HG02642 (cell line): ENCODE measurements at regions not wholly inside any gene's neighbourhood (a gene's known extent, or its start where the extent isn't known, plus 50 kb on each side); places are given as distances from the start of the nearest gene placed in this dataset.

Source experiments
- ATAC-seq: cut with Tn5 transposase; IDR thresholded peaks from one replicate; pipeline ENCODE4 v1.9.1; 2021; ENCODE audit warnings: mild to moderate bottlenecking; ENCODE audit not compliant: unreplicated experiment, poor library complexity

DNA sequence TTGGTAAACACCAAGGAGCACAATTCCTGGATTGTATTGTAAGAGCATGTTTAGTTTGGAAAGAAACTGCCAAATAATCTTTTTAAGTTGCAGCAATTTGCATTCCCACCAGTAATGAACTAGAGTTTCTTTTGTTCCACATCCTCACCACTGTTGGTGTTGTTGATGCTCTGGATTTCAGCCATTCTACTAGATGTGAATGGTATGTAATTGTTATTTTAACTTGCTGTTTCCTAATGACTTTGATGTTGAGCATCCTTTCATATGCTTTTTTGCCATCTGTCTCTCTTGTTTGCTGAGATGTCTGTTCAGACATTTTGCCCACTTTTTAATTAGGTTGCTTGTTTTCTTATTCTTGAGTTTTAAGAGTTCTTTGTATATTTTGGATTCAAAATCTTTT is 1654.1 kb downstream of the GRIK2 start:
- ATAC-seq: no peak

DNA sequence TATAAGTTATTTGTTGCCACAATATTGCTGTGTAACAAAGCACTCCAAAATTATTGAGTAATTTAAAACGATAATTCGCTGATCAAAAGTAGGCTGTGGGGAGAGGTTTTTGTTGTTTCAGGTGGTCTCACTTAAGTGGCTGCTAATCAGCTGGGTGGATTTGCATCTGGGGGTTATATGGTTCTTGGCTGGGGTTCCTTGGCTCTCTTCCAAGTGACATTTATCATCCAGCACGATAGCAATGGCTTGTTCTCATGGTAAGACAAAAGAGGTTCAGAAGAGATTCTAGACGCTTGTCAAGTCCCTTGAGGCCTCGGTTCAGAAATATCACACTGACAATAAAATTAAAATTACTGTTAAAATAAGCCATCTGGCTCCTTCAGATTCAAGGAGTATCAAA is 1648.8 kb downstream of the GRIK2 start:
- no peak for ATAC-seq

DNA sequence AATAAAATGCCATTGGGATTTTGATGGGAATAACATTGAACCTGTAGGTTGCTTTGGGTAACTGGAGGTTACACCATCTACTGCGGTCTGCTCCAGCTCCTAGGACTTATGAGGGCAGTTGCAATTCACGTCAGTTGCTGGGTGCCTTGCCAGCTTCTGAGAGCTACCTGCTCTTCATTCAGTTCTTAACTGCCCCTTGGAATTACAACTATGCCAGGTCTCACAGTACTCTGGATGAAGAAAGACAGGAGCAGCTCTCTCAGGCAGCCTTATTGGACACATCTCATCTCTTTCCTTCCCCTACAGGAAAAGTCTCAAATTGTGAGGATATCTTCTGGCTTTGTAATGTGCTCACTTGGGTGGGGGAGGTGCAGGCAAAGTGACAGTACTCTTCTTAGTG is 1643.3 kb downstream of the GRIK2 start:
- no peak for ATAC-seq

DNA sequence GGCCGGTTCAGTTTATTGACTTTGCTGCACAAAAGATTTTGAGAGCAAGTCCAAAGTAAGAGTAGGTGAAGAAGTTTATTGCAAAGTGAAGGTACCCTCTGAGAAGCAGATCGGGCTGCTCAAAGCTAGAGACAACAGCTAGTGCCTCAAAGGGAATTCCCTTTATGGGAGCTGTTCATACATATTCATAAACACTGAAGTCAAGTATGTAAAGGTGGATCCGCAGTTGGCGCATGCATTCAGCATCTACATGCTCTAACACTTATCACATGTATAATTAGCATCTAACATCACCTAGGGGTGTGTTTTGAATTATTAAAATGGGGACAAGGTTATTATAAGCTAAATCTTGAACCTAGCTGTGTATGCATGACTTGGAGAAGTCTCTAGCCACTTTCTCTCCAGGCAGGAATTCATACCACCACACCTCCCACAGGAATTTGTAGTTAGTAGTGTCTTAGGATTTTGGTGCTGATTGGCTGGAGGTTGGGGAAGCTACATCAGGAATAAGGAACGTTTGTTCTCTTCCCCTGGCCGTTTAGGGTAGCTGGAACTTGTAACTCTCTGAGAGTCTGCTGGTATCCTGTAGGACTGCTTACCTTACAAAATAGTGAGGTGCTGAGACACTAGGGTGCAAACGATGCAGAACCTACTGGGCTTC is 1633.9 kb downstream of the GRIK2 start:
- no peak for ATAC-seq

DNA sequence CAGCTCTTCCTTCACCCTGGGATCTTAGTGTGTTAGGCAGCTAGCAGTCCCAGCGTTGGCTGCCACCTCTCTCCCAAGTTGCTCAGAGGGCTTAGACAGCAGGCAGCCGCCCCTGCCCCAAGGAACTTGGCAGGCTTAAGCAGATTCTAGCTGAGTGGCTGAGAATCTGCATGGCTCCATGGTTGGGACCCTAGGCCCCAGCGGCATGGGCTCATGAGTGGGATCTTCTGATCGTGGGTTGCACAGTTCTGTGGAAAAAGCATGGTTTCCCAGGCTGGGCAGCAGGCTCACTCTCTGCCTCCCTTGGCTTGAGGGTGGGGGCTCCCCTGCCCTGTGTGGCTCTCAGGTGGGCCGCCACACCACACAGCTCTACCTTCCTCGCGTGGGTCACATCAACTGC is 1624.9 kb downstream of the GRIK2 start:
- no peak for ATAC-seq

DNA sequence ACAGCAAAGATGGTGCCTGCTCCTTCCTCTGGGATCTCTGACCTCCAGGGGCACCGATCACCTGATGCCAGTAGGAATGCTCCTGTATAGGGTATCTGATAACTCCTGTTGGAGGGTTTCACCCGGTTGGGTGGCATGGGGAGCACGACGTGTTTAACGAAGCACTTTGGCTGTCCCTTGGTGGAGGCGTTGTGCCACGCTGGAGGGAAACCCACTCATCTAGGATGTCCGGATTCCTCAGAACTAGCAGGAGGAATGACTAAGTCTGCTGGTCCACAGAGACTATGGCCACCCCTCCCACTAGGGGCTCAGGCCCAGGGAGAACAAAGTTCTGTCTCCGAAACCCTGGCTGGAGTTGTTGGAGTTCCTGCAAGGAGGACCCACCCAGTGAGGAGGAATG is 1624.4 kb downstream of the GRIK2 start:
- ATAC-seq: no peak

DNA sequence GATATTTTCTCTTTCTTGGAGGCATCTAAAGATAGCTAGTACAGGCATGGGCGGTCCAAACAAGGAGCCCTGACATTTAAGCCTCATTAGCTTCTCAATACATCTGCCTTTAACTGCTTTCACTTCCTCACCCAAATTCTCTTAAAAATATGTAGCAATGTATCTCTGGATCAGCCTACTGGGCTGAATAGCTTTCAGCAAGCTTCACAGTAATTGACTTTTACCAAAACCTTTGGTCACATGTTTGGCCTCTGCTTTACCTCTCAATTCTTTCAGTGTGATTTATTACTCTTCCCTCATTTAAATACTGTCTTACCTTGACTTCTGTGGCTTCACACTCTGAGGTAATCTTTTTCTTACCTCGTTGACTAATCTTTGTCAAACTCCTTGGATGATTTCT is 1618.1 kb downstream of the GRIK2 start:
- no peak for ATAC-seq

DNA sequence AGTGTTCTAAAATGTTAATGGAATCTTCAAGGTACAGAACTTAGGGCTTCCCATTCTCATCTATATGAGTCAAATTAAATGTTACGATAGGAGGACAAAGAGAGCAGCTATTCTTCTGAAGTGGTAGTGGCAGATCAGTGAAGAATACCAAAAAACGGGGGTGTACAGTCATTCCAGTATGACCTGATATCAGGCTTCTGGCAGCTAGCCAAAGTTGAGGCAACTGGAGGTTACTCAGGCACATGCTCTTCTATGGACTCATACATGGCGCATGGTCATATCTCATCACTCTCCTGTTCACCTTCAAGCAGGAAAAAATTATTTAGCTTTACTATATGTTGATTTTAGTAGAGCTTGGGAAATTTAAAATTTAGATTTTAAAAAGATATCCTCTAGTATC is 1608.8 kb downstream of the GRIK2 start:
- ATAC-seq: no peak

DNA sequence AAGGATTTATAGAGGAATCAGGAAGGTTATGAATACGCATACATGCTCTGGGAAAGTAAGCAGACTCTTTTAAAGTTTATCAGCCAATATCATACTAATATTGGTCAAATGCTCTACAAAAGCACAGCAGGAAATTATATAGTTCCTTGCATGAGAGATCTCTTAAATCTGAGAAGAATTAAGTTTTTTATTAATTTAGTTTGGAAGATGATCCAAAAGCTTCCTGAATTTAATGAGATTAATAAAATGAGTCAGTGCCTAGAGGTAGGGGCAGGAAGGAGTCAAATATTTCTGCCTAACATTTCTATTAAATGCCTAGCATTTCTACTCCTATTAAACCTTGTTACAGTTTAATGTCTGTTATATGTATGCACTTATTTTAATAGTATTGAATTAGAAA is 1608.2 kb downstream of the GRIK2 start:
- no peak for ATAC-seq

DNA sequence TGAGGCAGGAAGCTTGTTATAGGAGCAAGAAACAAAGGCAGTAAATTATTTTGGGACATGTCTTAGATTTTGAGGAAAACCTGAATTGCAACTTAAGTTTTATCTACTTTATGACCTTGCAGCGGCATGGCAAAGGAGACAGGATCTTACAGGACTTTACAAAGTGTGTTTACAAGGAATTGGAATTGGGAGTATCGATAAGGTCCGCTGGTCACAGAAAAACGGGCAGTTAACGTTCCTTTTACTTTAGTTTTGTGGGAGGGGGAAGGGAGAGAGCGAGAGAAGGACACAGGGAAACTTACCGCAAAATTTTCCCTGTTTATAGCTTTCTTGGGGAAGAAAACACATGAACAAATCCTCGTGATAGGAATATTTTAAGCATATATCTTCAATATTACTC is 1607.2 kb downstream of the GRIK2 start:
- no peak for ATAC-seq

DNA sequence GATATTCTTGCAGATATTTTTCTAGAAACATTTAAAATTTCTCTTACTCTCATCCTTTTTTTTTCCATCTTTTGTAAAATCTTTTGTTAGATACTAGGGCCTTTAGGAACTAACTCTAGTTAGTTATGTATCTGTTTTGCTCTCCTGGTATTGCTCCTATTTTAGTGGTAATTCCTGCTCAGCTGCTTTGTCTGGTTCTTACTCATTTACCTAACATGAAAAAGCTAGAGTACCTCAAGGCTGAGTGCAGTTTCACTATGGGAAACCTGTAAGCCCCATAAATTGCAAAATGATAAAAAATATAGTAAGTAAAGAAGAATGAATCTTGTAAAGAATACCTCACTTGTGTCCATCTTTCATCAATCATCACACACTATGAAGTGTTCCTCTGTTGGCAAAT is 1602.0 kb downstream of the GRIK2 start:
- no peak for ATAC-seq

DNA sequence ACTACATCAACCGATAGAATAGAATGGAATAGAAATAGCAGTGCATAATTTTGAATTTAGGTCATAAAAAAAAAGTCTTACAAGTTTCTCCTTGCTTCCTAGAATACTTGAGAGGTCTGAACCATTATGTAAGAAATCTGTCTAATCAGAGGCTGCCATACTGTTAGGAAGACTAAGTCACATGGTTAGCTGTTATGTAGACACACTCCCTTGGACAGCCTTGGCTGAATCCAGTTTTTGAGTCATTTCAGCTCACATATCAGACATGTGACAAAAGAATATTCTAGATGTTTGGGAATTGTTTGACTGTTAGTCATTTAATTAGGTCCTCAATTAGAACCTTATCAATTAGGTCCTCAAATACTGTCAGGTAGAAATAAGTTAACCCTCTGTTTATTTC is 1601.4 kb downstream of the GRIK2 start:
- no peak for ATAC-seq

DNA sequence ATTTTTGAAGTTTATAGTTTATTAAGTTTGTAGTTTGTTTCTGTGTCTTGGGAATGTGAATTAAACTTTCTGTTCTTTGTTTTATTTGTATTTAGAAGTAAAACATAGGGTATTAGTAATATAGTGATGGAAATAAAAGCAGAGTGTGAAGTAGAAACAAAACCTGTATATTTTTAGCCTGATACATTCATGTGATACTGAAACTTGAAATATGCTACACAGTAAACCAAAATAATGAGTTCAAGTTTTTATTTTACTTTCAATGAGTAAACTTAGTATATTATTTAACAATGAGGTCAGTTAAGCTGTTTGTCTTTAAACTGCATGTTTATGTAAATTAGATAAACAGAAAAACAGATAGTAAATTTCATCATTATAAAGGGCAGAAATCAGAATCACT is 1592.6 kb downstream of the GRIK2 start:
- ATAC-seq: no peak

DNA sequence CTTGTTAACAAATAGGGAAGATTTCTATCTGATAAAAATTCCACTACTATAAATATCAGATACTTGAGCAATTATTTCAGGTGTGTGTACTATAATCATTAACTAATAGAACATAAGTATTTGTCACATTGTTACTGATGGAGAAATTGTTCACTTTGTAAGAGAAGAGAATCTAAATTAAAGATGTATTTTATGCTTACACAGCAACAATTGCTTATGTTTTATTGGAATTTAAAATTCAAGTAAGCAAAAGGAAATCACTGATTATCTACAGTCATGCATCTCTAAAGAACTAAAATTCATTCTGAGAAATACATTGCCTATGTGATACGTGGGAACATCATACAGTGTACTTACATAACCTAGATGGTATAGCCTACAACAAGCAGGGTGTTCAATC is 1590.8 kb downstream of the GRIK2 start:
- no peak for ATAC-seq

DNA sequence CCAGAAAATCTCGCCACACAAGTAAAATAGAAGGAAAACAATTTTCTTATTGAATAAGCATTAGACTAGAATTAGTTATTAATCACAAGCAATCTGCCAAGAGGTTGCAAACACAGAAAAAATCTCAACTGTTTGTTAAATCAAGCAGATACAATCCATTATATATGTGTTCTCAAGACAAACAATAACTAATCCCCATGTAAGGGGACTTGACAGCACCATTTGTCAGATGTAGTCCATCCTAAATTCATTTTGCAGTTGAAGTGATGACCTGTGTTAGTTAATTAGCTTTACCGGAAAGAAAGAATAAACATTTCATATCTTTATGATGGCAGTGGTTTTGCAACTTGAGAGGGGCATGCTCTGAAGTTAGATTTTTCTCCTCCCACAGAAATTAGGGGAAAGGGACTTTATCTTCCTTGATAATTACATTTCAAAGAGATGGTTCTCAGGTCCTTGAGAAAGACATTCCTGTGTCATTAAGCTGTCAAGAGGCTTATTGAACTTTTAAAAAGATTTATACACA is 1588.0 kb downstream of the GRIK2 start:
- ATAC-seq: no peak

DNA sequence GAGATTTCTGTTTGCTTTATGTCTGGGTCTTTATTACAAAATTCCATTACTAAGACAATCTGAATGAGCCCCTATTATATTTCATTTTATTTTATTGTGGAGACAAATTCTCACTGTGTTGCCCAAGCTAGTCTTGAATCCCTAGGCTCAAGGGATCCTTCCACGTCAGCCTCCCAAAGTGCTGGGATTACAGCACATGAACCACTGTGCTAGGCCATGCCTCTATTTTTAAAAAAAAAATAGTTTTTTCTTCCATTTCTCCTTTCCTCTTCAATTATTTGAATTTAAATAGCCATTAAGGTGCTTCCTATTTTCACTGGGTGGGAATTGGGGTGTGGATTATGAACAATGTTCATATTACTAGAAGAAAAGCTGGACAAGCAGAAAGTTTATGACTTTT is 1587.4 kb downstream of the GRIK2 start:
- ATAC-seq: no peak

DNA sequence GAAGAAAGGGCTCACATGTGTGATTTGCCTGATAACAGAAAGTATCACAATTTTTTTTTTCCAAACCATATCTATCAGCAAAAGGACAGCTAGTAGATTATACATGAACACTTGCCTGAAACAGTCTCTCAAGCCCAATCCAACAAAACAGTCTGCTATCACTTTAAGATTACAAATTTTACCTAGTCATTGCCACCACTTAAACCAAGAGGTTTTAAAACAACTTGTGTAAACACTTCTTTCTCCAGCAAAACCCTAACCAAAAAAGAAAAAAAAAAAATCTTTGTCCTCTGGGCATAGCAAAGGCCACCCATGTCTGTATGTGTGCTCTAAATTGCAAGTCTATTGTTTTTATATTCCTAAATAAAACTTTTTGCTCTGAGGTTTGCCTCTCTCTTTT is 1568.4 kb downstream of the GRIK2 start:
- no peak for ATAC-seq

DNA sequence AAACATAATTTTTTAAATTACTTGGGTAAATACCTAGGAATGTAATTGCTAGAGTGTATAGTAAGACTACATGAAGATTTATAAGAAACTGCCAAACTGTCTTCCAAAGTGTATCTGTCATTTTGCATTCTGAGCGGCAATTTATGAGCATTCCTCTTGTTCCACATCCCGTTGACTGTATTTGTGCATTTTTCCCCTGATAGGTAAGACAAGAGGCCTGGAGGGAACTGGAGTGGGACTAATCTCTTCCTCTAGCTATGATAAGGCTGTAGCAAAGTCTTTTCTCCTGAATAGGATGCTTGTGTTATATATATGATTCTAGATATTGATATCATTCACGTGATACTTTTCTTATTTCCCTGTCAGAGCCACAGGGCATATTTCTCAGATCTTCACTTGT is 1557.5 kb downstream of the GRIK2 start:
- no peak for ATAC-seq

DNA sequence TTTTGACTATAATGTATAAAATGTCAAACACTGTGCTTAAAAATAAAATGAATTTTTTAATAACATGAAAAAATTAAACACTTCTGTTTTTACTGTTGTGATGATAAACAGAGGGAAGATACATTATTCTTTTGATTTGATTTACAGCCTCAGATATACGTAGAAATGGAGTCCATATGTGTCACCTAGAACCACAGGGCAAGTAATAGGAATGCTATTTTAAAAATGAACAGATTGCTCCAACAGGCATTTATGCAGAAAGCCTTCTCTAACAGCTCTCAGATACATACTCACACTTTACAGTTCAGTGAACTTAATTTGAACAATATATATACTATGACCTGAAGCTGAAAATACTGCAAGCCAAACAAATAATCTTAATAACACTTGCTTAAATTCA is 1551.0 kb downstream of the GRIK2 start:
- no peak for ATAC-seq

DNA sequence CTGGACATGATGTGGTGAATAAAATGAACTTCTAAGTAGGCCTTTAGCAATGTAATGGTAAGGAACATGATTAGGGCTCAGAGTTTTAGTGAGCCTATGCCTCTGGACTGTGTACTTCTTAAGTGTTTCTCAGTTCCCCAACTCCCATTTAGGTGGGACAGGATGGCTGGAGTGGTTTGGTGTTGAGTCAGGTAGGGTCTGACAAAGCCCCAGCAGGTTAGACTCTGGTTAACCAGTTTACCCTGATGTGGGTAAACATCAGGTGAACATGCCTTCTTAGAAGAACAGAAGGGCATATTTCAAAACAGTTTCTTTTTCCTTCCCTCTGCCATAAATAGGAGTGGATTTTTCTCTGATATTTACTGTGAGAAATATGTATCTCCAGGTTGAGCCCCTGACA is 1548.7 kb downstream of the GRIK2 start:
- ATAC-seq: no peak

DNA sequence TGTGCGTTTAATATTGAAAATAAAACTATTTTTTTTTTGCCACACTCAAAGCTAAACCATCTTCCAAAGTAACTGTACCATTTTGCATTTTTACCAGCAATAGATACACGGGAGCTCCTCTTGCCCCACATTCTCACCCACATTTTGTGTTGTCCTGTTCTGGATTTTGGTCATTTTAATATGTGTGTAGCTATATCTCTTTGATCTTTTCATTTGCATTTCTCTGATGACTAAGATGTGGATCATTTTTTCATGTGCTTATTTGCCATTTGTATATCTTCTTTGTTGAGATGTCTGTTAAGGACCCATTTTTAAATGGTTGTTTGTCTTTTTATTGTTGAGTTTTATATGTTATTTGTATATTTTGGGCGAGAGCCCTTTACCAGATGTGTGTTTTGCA is 1543.5 kb downstream of the GRIK2 start:
- ATAC-seq: no peak

DNA sequence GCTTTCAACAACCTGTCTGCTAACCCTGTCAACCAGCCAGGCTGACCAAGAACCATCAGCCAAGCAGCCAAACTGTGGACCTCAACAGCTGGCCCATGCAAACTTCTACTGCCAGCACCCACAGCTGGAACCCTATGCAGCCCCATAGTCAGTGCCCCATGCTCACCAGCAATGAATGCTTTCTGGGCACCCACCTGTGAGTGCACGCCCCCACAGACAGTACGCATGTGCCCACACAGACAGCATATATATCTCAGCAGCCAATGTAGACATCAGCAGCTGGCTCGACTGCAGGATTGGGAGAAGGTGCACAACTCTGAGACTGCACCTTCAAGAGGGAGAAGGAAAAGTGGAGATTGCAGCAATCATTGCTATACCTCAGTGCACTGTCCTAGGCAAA is 1534.6 kb downstream of the GRIK2 start:
- ATAC-seq: no peak

DNA sequence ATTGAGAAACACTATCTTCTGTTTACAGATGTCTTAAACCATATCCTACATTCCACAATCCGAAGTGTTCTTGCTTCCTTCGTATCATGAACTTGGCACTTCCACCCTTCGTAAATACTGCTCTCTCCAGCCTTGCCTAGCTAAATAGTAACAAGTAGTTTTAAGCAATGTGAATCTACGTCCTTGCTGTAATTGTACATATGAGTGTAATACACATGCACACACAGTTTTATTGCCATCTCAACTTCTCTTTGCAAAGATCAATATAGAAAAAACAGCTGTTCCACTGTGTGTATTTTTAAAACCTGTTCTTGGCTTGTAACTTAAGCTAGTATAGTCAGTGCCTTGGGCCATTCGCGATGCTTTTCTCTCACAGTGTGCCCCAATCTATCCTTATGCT is 1524.7 kb downstream of the GRIK2 start:
- no peak for ATAC-seq
